ENCODE measurements at regions not wholly inside any gene's neighbourhood (a gene's known extent, or its start where the extent isn't known, plus 50 kb on each side); places are given as distances from the start of the nearest gene placed in this dataset.

- TF ChIP-seq CTCF (IDR thresholded peaks at IDR 0.05), result peak; percentile 33
- Histone ChIP-seq H3K27ac (no peak overlapping the region), H3K4me3 (peak overlapping the region; percentile 59)
- DNase-seq (ENCODE audit: low spot score), result no peak
Measured at GRCh38 chr11:129695571-129696308, 119.9 kb upstream of the TMEM45B start.

GRCh38 chr11:129696309-129696989 is 119.2 kb upstream of the TMEM45B start:
- no peak for DNase-seq (ENCODE audit: low spot score)
- Histone ChIP-seq H3K27ac (no peak overlapping the region), H3K4me3 (peak overlapping the region; percentile 59)
- no peak for TF ChIP-seq CTCF (IDR thresholded peaks at IDR 0.05)

- Histone ChIP-seq H3K4me3 (no peak overlapping the region), H3K27ac (no peak overlapping the region)
- no peak for TF ChIP-seq CTCF (IDR thresholded peaks at IDR 0.05)
- no peak for DNase-seq (ENCODE audit: low spot score)
Measured at GRCh38 chr11:129698212-129698611, 117.4 kb upstream of the TMEM45B start.

- no peak overlapping the region for H3K4me3 ChIP-seq
- no peak overlapping the region for H3K27ac ChIP-seq
- no peak for DNase-seq (ENCODE audit: low spot score)
- TF ChIP-seq CTCF (IDR thresholded peaks at IDR 0.05), result no peak
Measured at GRCh38 chr11:129699711-129700304, 115.8 kb upstream of the TMEM45B start.

GRCh38 chr11:129700701-129701100 is 114.9 kb upstream of the TMEM45B start:
- no peak overlapping the region for H3K4me3 ChIP-seq
- TF ChIP-seq CTCF (IDR thresholded peaks at IDR 0.05), result no peak
- DNase-seq (ENCODE audit: low spot score), result no peak
- H3K27ac ChIP-seq, result no peak overlapping the region

- Histone ChIP-seq H3K27ac (no peak overlapping the region), H3K4me3 (no peak overlapping the region)
- no peak for TF ChIP-seq CTCF (IDR thresholded peaks at IDR 0.05)
- no peak for DNase-seq (ENCODE audit: low spot score)
Measured at GRCh38 chr11:129701706-129702105, 113.9 kb upstream of the TMEM45B start.

All from coronary artery (tissue), 2 donors.